ENCODE measurements at regions not wholly inside any gene's neighbourhood (a gene's known extent, or its start where the extent isn't known, plus 50 kb on each side); places are given as distances from the start of the nearest gene placed in this dataset.

GRCh38 chrX:39293203-39293602 is 491.9 kb downstream of the MID1IP1 start:
- in situ Hi-C loops (cut with HindIII; ENCODE audit: low sequenced_read_pairs), result no loop called here
- TF ChIP-seq CTCF (IDR thresholded peaks at IDR 0.05; ENCODE audit: low read depth, low read length, missing control alignments), result no peak
- no peak overlapping the region for H3K4me3 ChIP-seq (ENCODE audit: low read depth, low read length)
- no peak for DNase-seq (ENCODE audit: low read depth)

GRCh38 chrX:39296472-39296871 is 495.2 kb downstream of the MID1IP1 start:
- in situ Hi-C loops (cut with HindIII; ENCODE audit: low sequenced_read_pairs), result no loop called here
- no peak overlapping the region for H3K4me3 ChIP-seq (ENCODE audit: low read depth, low read length)
- TF ChIP-seq CTCF (IDR thresholded peaks at IDR 0.05; ENCODE audit: low read depth, low read length, missing control alignments), result no peak
- DNase-seq (ENCODE audit: low read depth), result no peak

- TF ChIP-seq CTCF (IDR thresholded peaks at IDR 0.05; ENCODE audit: low read depth, low read length, missing control alignments), result no peak
- H3K4me3 ChIP-seq (ENCODE audit: low read depth, low read length), result no peak overlapping the region
- DNase-seq (ENCODE audit: low read depth), result no peak
- in situ Hi-C loops (cut with HindIII; ENCODE audit: low sequenced_read_pairs), result no loop called here
Observed at GRCh38 chrX:39298821-39299220, 497.6 kb downstream of the MID1IP1 start.

GRCh38 chrX:39299615-39300014 is 498.4 kb downstream of the MID1IP1 start:
- H3K4me3 ChIP-seq (ENCODE audit: low read depth, low read length), result no peak overlapping the region
- in situ Hi-C loops (cut with HindIII; ENCODE audit: low sequenced_read_pairs), result no loop called here
- no peak for DNase-seq (ENCODE audit: low read depth)
- no peak for TF ChIP-seq CTCF (IDR thresholded peaks at IDR 0.05; ENCODE audit: low read depth, low read length, missing control alignments)

GRCh38 chrX:39301036-39301435 is 499.8 kb downstream of the MID1IP1 start:
- in situ Hi-C loops (cut with HindIII; ENCODE audit: low sequenced_read_pairs), result no loop called here
- no peak for DNase-seq (ENCODE audit: low read depth)
- TF ChIP-seq CTCF (IDR thresholded peaks at IDR 0.05; ENCODE audit: low read depth, low read length, missing control alignments), result no peak
- no peak overlapping the region for H3K4me3 ChIP-seq (ENCODE audit: low read depth, low read length)

GRCh38 chrX:39302838-39303237 is 501.6 kb downstream of the MID1IP1 start:
- in situ Hi-C loops (cut with HindIII; ENCODE audit: low sequenced_read_pairs), result no loop called here
- no peak for TF ChIP-seq CTCF (IDR thresholded peaks at IDR 0.05; ENCODE audit: low read depth, low read length, missing control alignments)
- no peak overlapping the region for H3K4me3 ChIP-seq (ENCODE audit: low read depth, low read length)
- DNase-seq (ENCODE audit: low read depth), result no peak

- DNase-seq (ENCODE audit: low read depth), result no peak
- H3K4me3 ChIP-seq (ENCODE audit: low read depth, low read length), result no peak overlapping the region
- in situ Hi-C loops (cut with HindIII; ENCODE audit: low sequenced_read_pairs), result no loop called here
- no peak for TF ChIP-seq CTCF (IDR thresholded peaks at IDR 0.05; ENCODE audit: low read depth, low read length, missing control alignments)
Observed at GRCh38 chrX:39304746-39305145, 503.5 kb downstream of the MID1IP1 start.
